Gastroesophageal sphincter (tissue), 3 donors: ENCODE measurements at regions not wholly inside any gene's neighbourhood (a gene's known extent, or its start where the extent isn't known, plus 50 kb on each side); places are given as distances from the start of the nearest gene placed in this dataset.

Source experiments
- CTCF ChIP-seq, 4 experiments: fragments of 200-600 bp in 2 of 4; fragments of 450-650 bp in 2 of 4; sonication (generic) in 1 of 4; IDR thresholded peaks; one replicate each; pipeline ENCODE4 v1.5.1; 2017 to 2019; ENCODE audit warnings: antibody characterized with exemption in 4 of 4, mild to moderate bottlenecking in 2 of 4, moderate library complexity in 2 of 4
- POLR2AphosphoS5 ChIP-seq: sonication (generic); formaldehyde crosslinking; IDR thresholded peaks from one replicate; pipeline ENCODE4 v1.6.1; 2017; ENCODE audit warnings: antibody characterized with exemption

- TF ChIP-seq CTCF (IDR thresholded peaks at IDR 0.05) (no peak), POLR2AphosphoS5 (no peak)
Measured at GRCh38 chr1:68347415-68347814, 102.3 kb downstream of the RPE65 start.
